GM10266 (cell line): ENCODE measurements at regions not wholly inside any gene's neighbourhood (a gene's known extent, or its start where the extent isn't known, plus 50 kb on each side); places are given as distances from the start of the nearest gene placed in this dataset.
A peak's percentile ranks its signal among the peaks of the same experiment; 100 is the strongest.

Experiments used
- DNase-seq: peaks from one replicate; pipeline ENCODE4 v3.0.0; 2012; ENCODE audit errors: extremely low spot score
- CTCF ChIP-seq: IDR thresholded peaks from 2 replicates; pipeline ENCODE4 v1.5.1; 2012; ENCODE audit warnings: mild to moderate bottlenecking, low read depth; ENCODE audit not compliant: control insufficient read depth, insufficient read depth; ENCODE audit errors: missing control alignments

GRCh38 chr9:115524453-115525059 is 406.6 kb upstream of the TNC start:
- TF ChIP-seq CTCF: peak; percentile 33
- DNase-seq: peak; percentile 36

- DNase-seq: no peak
These were observed 407.4 kb upstream of the TNC start for GRCh38 chr9:115525111-115526058.

DNA sequence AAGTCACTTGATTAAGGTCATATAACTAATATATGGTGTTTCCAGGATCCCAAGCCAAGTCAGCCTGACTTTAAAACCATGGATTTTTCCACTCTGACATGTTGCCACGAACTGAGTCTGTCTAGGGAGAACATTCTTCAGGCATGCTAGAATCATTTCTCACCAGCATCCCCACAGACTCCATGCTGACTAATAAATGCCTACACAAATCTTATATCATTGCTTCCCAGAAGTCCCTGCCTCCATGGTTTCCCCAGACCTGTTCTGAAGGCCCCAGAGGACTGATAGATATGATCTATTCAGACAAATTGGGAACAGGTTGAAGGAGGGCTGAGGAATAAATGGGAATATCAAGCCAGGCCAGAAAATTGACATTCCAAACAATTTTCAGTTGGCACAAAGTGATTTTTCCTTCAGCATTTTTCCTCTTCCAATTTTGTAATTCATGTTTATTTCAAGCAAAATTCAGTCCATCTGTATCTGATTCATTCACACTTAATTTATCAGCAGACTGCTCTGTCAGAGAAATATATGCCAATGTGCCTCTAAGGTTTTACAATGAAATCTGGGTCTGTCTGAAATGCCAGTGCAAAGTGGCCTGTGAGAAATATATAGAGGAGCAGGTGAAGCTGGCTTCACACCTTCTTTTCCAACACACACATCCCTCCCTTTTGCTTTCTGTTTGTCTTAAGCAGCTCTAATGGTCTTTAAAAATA is 413.6 kb upstream of the TNC start:
- no peak for DNase-seq
- TF ChIP-seq CTCF: no peak

More at GRCh38 chr9:115525111-115526058, 407.4 kb upstream of the TNC start:
- TF ChIP-seq CTCF: no peak

GRCh38 chr9:115533511-115533910 is 415.6 kb upstream of the TNC start:
- no peak for DNase-seq
- TF ChIP-seq CTCF: no peak

GRCh38 chr9:115540091-115540490 is 422.1 kb upstream of the TNC start:
- no peak for TF ChIP-seq CTCF

GRCh38 chr9:115543511-115543910 is 425.6 kb upstream of the TNC start:
- TF ChIP-seq CTCF: no peak
- no peak for DNase-seq

More at GRCh38 chr9:115540091-115540490, 422.1 kb upstream of the TNC start:
- no peak for DNase-seq
